Activated T-cell treated with anti-CD3 and anti-CD28 coated beads for 48 hours (primary cell): ENCODE measurements at regions not wholly inside any gene's neighbourhood (a gene's known extent, or its start where the extent isn't known, plus 50 kb on each side); places are given as distances from the start of the nearest gene placed in this dataset.
"Not testable (repeated sequence)": the region's sequence is repeated elsewhere in the genome, so short reads cannot be mapped to it uniquely, and the experiment has no call there.

Experiments
- DNase-seq: peaks from one replicate; pipeline ENCODE4 v3.0.0-alpha.2; 2020; ENCODE audit warnings: low read depth

DNA sequence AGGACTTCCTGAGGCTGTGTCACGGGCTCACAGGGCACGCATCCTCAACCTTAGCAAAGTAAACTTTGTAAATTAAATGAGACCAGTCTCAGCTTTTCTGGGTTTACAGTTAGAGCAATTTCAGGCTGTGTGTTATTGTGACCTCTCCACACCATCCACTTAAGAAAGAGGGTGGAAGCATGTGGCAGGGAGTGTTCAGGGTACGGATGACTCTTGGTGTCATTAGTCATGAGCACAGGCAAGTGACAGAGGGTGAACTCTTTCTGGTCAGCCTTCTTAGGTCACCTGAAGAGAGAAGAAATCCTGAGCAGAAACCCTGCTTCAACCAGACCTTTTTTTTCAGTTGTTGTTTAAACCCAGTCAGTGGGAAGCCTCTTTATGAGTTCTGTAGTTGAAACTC lies 207.9 kb downstream of the ICOS start:
- no peak for DNase-seq

DNA sequence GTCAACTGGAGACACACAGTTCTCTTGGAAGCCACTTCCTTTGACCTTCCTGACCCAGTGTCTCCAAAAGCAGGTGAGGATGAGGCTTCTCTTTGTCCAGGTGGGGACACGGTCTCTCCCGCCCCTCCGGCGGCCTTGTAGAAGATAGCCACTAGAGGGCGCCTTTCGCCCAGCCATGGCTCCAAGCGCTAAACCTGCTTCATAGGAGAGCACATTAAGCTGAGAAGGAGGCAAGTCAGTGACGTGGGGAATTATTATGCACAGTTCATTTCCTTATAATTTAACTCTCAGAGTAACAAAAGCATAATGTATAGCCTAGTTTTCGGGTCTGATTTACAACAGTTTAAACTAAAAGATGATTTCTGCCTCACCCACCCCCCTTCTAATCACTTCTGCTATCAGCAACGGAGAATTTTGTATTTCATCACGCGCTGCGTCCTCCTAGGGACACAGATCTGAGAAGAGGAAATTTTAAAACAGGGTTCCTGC lies 208.7 kb downstream of the ICOS start:
- DNase-seq, result peak; percentile 75

DNA sequence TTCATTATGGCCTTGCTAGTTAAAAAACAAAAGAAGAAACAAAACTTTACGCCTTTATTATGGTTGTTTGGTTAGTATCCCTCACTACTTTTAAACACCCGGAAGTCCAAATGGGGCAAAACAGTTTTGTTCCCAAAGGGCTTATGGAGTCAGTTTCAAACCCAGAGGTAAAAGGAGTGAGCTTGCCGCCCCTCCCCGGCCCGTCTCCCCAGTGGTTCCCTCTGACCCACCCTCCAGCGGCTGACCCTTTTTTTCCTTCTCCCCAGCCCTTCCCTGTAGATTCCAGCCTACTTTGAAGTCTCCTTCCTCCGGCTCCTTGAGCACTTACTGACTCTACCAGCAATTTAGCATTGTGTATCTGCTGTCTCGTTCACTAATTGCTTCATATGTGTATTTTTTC lies 209.2 kb downstream of the ICOS start:
- DNase-seq, result no peak

DNA sequence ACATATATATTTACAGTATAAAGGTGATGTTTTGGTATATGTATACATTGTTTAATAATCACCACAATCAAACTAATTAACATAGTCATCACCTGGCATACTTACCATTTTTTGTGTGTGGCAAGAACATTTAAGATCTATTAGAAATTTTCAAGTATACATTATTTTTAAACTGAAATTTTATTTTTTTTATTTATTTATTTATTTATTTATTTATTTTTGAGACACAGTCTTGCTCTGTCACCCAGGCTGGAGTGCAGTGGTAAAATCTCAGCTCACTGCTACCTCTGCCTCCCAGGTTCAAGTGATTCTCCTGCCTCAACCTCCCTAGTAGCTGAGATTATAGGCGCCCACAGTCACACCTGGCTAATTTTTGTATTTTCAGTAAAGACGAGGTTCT lies 210.5 kb downstream of the ICOS start:
- not testable (repeated sequence) for DNase-seq

DNA sequence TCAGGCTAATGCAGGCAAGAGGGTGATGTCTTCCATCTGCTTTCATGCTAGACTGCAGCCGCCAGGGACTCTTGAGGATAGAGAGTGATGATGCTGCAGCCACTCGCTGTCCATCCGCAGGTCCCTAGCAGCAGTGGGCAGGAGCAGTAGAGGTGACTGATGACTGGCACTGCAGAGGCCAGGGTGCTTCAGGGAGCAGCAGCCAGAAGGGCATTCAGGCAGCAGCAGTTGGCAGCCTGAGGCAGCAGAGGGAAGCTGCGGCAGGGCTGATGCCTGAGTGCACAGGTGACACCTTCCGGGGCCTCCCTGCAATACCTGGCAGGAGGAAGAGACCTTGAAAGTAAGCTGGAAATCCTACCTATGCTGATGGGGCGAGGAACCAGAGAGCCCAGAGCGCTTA lies 214.2 kb downstream of the ICOS start:
- no peak for DNase-seq

DNA sequence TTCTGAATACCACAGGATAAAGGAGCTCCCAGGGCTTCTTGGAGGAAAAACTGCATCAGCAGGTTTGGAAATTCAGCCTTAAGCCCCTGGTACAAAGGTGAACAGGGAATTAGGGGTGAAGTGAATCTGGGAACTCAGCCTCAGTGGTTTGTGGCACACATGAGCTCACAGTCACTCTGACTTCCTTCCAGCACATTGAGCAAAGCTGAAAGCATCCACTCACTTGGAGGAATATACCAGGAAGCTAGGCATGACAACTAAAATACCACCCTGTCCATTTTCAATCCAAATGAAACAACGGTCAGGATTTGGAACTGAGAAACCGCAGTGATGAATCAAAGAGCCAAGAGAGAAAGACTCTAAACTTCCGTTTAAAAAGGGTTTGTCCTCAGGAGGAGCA lies 216.1 kb downstream of the ICOS start:
- DNase-seq, result no peak

DNA sequence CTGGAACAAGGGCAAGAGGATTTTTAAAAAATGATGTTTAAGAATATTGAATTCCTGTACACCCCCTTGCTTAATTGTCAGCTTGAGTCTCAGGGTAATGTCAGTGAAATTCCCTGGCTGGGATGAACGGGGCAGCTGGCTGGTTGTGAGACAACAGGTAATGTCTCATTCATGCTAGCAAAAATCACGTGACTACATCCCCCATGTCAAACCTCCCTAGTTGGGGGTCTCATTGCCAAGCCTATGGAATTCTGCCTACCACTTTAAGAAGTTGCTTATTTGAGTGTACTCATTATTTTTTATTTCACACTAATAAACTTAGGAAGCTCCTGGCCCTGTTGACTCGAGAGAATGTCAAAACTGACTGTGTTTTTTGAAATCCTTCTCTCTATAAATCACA lies 218.3 kb downstream of the ICOS start:
- no peak for DNase-seq

DNA sequence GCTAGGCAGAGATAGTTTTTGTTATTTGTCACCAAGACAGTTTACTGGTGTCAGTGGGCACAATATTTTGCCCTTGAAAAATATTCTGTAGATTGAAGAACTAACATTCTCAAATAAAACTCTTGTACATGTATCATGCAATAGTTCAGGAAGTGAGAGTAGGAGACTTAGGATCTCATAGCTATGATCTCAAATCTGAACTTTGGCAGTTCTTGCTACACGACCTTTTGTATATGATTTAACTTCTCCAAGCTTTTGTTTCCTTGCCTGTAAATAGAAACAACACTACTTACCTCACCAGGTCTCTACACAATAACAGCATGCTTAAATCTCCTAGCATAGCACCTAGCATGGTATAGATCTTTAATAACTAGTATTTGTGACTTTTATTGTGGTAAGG lies 219.9 kb downstream of the ICOS start:
- DNase-seq, result no peak

DNA sequence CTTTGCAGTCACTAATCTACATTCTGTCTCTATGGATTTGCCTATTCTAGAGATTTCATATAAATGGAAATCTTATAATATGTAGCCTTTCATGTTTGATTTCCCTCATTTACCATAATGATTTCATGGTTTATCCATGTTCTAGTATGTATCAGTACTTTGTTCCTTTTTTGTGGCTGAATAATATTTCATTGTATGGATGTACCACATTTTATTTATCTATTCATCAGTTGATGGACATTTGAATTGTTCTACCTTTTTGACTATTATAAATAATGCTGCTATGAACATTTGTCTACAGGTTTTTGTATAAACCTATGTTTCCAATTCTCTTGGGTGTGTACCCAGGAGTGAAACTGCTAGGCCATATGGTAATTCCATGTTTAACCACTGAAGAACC lies 221.1 kb downstream of the ICOS start:
- no peak for DNase-seq

DNA sequence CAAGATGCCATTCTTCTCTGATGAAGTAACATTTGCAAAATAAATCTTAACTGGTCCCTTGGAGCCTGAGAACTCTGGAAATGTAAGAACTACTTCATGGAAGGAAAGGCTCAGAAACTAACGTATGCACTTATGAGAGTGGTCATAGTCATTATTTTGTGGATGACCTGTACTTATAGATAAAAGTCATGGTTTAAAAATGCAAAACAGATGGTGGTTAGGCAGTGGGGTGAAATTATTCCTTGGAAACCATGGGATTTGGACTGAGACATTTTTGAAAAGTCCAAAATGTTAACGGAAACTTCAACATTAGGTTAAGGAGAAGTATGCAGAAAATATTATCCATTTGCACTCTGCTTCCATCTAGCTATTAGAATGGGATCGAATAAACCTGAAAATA lies 223.0 kb downstream of the ICOS start:
- no peak for DNase-seq

DNA sequence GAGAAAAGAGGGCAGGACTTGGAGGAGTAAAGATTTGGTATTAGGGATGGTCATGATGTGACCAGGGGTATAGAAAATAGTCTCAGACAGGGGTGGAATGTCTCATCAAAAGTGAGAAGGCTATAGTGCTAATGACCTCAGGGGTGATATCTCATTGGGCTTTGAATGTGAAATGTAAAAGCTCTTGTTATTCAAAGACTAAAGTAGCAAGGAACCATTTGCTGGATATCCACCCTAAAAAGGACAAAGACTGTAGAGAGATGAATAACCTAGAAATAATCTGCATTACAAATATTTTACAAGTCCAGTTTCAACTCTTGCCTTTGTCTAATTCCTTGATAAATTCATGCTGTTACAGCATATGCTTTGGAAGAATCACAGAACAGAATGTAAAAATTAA lies 224.4 kb downstream of the ICOS start:
- DNase-seq, result no peak

DNA sequence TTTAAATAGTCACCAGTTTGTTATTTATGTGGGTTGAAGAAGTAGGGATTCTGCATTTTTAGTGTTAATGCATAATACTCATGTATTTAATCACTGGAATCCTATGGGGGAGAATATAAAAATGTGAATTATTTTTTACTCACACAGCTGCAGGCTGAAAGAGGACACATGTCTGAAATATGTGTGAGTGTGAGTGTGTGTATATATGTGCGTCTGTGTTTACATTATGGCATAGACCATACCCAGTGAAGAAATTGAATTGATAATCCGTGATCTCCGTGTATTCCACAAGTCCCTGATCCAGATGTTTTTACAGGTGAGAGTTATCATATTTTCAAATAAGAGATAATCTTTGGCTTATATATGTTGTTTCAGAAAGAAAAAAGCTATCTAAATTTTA lies 225.3 kb downstream of the ICOS start:
- no peak for DNase-seq

DNA sequence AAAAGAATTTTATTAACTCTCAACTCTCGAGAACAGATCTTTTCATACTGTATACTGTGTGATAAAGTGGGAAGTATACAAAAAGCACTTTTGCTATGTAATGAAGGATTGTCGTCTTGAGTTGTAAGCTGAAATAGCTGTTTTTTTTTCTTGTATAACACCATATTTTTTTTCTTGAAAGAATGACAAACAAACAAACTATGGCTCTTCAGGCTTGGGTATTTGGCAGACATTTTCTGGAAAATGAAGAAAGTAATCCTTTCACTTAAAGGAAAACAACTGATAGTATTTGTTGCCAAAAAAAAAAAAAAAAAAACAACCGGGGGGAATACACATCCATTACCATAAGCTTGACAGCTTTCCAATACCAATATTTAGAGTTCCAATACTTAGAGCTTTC lies 230.4 kb downstream of the ICOS start:
- DNase-seq, result no peak

DNA sequence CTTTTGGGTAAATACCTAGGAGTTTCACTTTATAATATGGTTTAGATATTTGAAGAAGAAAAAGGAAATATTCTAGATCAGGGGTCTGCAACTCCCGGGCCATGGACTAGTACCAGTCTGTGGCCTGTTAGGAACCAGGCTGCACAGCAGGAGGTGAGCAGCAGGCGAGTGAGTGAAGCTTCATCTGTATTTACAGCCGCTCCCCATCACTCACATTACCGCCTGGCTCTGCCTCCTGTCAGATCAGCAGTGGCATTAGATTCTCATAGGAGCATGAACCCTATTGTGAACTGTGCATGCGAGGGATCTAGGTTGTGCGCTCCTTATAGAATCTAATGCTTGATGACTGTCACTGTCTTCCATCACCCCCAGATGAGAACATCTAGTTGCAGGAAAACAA lies 231.1 kb downstream of the ICOS start:
- not testable (repeated sequence) for DNase-seq

DNA sequence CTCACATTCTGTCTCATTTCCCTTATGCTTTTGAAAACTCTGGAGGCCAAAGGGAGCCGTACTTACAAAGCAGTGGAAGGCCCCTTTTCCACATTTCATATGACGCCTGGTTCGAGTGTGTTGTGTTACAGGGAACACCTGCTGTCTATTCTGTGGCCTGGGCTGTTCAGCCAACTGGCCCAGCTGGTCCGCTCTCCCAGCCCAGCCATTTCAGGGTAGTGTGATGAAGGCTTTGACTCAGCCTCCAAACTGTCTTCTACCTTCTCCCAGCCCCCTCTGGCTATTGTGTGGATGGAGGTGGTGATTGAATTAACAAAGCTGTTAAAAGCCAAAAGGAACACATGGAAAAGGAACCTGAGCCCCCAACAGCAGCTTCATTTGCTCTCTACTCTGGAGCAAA lies 233.8 kb downstream of the ICOS start:
- no peak for DNase-seq

DNA sequence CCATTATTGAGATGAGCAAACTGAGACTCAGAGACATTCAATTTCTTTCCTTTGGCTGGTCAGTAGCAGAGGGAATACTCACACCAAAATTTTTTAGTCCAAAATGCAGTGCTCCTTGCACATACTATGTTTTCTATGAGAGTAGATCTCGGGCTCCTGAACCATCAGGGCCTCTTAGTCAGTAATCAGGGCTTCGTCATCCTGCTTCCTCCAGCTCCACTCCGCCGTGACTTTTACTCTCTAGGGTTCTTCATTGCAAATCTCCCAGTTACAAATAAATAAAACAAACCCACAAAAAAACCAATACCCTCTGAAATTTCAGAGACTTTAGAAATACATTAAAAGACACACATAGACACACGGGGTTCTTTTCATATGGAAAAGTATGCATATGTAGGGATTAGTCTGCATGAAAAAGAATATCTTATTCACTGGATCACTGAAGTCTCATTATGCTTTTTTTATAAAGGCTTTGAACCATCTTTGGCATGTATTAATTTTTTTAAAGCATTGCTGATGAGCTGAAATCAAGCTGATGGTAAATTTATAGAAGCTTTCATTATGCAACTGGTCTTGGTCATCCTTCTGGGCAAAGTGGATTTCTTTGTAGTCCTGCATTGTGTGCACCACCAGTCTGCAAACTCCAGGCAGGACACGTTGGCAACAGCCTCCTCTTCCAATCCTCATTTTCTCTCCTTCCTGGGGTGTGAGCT lies 235.0 kb downstream of the ICOS start:
- no peak for DNase-seq

DNA sequence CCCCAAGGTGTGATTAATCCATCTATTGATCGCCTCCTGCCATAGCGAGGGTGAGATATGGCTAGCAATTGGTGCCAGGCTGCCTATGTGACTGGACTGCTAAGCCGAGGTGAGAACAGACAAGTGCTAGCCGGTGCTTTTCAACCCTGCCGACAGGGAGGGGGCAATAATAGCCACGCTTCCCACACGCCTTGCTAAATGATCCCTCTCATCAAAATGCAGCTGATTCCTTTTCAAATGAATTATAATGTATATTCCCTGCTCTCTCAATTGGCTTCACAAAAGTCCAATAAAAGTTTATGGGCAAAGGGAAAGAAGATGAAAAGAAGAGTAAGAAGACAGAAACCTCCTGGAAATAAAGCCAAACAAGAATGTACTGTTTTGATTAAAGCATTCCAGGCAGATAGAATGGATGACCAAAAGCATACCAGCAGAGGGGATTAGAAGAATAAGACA lies 235.6 kb downstream of the ICOS start:
- no peak for DNase-seq

DNA sequence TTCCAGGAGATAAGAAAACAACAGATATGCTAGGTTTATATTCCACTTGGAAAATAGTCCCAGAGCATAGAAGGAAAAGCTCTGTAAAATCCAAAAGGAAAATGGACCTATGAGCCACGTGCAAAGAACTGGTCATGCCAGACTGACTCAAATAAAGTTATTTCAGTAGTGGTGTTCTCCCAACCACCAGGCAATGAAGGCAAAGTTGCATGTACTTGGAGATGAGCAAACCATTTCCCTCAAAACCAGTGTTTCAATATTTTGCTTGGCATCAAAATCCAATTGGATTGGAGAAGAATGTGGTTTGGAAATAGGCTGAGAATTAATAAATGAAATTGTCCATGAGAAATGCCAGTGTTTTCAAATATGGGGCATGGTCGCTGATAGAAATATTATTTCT lies 237.5 kb downstream of the ICOS start:
- no peak for DNase-seq

DNA sequence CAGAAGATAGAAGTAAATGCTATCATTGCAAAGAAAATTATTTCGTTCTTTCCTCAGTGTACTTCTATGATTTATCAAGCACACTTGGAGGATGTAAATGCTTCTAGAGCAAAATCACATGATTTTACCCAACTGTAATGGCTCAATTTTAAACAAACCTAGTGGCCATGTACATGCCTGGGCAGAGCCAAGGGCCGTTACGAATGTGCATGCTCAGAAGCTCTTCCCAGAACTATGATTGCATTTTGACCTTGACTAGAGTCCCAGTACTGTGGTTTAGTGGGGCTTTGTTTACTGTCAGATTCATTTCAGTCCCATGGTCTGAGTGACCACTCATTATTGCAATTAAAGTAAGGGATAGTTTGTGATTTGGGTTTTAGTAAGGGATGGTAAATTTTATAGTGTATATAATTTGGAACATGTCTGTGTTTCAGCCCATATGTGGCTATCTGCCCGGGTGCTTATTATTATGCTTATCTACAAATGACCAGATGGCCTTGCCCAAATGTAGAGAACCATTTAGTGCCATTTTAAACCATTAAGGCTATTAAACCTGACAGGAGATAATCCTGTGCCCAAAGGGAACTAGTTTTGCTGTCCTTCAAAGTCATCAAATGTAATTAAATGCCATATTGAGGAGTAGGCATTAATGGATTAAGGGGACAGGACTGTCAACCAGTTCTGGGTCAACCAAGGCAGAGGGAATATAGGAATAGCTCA lies 239.1 kb downstream of the ICOS start:
- no peak for DNase-seq

DNA sequence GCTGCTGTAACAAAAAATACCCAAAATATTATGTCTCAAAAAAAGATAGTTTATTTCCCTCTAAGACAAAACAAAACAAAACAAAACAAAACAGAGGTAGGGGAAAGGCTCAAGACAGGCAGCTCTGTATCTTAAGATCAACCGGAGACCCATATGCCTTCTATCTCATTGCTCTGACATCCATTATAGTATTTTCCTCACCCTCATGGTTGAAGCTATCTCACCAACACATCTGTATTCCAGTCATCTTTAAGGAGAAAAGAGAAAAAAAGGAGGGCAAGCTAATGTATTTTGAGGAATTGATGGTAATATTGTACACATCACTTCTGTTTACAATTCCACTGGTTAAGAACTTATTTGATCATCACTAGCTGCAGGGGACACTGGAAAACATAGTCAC lies 239.7 kb downstream of the ICOS start:
- DNase-seq, result no peak

DNA sequence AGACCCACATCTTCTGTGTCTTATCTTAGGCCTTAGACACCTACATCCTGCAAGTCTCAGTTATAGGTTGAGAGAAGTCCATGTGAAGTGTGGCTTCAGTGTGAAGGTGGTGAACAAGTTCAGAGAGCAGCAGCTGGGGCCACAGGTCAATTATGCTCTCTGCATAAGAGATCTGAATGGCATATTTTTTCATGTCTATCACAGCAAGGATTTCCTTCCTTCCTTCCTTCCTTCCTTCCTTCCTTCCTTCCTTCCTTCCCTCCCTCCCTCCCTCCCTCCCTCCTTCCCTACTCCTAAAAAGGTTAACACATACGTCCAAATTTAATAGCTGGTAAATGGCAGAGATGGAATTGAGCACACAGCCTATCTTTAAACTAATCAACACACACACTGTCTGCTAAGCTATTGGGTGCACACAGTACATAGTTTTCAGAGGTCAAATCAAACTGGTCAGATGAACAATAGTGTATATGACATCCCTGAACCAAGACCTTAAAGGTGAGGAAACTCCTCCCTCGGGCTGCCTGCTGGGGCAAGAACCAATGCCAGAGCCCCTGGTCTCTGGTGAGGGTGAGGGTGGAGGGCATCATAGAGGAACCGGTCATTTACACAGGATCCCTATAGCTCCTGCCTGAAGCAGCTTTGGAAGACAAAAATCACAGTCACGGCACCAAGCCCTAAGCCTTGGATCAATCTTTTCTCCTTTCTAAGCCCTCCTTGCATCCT lies 240.9 kb downstream of the ICOS start:
- DNase-seq, result no peak

DNA sequence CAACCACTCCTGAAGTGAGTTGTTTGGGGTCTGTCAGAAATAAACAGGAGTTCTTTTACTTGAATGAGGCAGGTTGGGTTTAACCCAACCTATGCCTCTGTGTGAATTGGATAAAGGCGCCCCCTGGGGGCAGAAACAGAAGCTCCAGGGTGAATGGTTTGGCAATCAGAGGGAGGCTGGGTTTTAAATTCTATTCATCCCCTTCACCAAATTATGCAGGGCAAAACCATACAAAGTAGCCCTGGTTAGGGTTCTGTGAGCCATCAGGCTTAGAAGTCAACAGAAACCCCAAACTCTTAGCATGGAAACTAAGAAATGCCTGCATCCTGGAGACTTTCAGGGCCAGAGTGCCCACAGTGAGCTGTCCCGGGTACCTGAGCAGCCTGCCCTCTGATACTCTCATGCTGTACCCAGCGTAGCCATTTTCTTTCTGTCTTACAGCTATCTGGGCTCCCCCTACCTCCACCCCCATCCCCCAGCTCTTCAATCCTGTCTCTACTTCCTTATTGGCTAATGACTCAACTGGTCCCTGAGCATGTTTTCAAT lies 241.5 kb downstream of the ICOS start:
- DNase-seq, result peak; percentile 61

DNA sequence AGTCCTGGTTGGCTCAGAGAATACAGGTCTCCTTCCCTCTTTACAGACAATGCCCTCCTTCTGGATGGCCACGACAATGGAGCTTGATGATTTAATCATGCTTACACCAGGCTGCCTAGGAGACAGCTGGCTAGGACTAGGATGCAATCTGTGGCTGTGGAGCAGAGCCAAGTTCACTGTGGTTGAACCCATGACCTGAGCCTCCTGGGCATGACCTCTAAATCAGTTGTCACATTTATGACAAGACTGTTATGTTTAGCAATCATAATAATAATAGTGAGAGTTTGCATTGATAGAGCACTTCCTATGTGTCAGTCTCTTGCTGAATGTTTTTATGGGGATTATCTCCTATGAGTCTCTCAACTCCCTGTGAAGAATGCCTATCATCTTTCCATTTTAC lies 244.1 kb downstream of the ICOS start:
- DNase-seq, result no peak
